Lower leg skin (tissue), 3 donors: ENCODE measurements at regions not wholly inside any gene's neighbourhood (a gene's known extent, or its start where the extent isn't known, plus 50 kb on each side); places are given as distances from the start of the nearest gene placed in this dataset.

Experiments used
- CTCF ChIP-seq, 3 donors: fragments of 450-650 bp; IDR thresholded peaks; one replicate each; pipeline ENCODE4 v1.5.1; 2016; ENCODE audit warnings: antibody characterized with exemption in 3 of 3, mild to moderate bottlenecking in 3 of 3, moderate library complexity in 2 of 3
- POLR2A ChIP-seq, 2 donors: fragments of 450-650 bp; IDR thresholded peaks; one replicate each; pipeline ENCODE4 v1.6.1; 2016 to 2017; ENCODE audit warnings: antibody characterized with exemption in 2 of 2, mild to moderate bottlenecking in 1 of 2, moderate library complexity in 1 of 2

GRCh38 chr7:68559518-68559917 is 1038.8 kb upstream of the AUTS2 start:
- TF ChIP-seq CTCF (IDR thresholded peaks at IDR 0.05) (no peak), POLR2A (IDR thresholded peaks at IDR 0.05) (no peak)
